ENCODE measurements at regions not wholly inside any gene's neighbourhood (a gene's known extent, or its start where the extent isn't known, plus 50 kb on each side); places are given as distances from the start of the nearest gene placed in this dataset.

DNA sequence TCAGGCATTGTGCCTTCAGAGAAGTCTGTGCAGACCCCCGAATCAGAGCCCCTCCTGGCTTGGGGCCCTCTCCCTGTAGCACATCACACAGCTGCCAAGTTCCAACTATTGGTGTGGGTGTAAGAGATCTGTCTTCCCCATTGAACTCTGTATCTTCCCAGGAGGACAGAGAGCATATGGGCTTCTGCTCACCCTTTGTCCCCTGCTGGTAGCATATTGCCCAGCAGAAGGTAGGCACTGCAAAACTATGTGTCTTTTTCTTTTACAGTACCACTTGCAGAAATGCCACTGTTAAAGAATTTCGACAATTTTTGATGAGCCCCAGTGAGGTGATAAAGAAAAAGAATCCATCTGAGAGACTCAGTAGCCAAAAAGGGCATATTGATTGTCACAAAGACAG, 59.6 kb downstream of the NPY start:
- TF ChIP-seq, protein P1, sequence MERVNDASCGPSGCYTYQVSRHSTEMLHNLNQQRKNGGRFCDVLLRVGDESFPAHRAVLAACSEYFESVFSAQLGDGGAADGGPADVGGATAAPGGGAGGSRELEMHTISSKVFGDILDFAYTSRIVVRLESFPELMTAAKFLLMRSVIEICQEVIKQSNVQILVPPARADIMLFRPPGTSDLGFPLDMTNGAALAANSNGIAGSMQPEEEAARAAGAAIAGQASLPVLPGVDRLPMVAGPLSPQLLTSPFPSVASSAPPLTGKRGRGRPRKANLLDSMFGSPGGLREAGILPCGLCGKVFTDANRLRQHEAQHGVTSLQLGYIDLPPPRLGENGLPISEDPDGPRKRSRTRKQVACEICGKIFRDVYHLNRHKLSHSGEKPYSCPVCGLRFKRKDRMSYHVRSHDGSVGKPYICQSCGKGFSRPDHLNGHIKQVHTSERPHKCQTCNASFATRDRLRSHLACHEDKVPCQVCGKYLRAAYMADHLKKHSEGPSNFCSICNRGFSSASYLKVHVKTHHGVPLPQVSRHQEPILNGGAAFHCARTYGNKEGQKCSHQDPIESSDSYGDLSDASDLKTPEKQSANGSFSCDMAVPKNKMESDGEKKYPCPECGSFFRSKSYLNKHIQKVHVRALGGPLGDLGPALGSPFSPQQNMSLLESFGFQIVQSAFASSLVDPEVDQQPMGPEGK (CRISPR knock-in tag; IDR thresholded peaks at IDR 0.05; ENCODE audit: borderline replicate concordance): no peak
- no peak for TF ChIP-seq RARB (CRISPR knock-in tag; IDR thresholded peaks at IDR 0.05)
- no peak for TF ChIP-seq ISL1 (CRISPR knock-in tag; IDR thresholded peaks at IDR 0.05)
- no peak for TF ChIP-seq ARNTL (CRISPR knock-in tag; IDR thresholded peaks at IDR 0.05; ENCODE audit: borderline replicate concordance, low read depth)
- TF ChIP-seq, protein P2, sequence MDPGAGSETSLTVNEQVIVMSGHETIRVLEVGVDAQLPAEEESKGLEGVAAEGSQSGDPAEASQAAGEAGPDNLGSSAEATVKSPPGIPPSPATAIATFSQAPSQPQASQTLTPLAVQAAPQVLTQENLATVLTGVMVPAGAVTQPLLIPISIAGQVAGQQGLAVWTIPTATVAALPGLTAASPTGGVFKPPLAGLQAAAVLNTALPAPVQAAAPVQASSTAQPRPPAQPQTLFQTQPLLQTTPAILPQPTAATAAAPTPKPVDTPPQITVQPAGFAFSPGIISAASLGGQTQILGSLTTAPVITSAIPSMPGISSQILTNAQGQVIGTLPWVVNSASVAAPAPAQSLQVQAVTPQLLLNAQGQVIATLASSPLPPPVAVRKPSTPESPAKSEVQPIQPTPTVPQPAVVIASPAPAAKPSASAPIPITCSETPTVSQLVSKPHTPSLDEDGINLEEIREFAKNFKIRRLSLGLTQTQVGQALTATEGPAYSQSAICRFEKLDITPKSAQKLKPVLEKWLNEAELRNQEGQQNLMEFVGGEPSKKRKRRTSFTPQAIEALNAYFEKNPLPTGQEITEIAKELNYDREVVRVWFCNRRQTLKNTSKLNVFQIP (CRISPR knock-in tag; IDR thresholded peaks at IDR 0.05; ENCODE audit: borderline replicate concordance, low read depth): no peak
- TF ChIP-seq SNAI2 (CRISPR knock-in tag; IDR thresholded peaks at IDR 0.05): no peak
- no peak for TF ChIP-seq ZFP30 (CRISPR knock-in tag; IDR thresholded peaks at IDR 0.05)
- TF ChIP-seq, protein P3, sequence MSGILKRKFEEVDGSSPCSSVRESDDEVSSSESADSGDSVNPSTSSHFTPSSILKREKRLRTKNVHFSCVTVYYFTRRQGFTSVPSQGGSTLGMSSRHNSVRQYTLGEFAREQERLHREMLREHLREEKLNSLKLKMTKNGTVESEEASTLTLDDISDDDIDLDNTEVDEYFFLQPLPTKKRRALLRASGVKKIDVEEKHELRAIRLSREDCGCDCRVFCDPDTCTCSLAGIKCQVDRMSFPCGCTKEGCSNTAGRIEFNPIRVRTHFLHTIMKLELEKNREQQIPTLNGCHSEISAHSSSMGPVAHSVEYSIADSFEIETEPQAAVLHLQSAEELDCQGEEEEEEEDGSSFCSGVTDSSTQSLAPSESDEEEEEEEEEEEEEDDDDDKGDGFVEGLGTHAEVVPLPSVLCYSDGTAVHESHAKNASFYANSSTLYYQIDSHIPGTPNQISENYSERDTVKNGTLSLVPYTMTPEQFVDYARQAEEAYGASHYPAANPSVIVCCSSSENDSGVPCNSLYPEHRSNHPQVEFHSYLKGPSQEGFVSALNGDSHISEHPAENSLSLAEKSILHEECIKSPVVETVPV (CRISPR knock-in tag; IDR thresholded peaks at IDR 0.05): no peak
- TF ChIP-seq, protein P4, sequence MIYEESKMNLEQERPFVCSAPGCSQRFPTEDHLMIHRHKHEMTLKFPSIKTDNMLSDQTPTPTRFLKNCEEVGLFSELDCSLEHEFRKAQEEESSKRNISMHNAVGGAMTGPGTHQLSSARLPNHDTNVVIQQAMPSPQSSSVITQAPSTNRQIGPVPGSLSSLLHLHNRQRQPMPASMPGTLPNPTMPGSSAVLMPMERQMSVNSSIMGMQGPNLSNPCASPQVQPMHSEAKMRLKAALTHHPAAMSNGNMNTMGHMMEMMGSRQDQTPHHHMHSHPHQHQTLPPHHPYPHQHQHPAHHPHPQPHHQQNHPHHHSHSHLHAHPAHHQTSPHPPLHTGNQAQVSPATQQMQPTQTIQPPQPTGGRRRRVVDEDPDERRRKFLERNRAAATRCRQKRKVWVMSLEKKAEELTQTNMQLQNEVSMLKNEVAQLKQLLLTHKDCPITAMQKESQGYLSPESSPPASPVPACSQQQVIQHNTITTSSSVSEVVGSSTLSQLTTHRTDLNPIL (CRISPR knock-in tag; IDR thresholded peaks at IDR 0.05; ENCODE audit: low read depth): no peak
- TF ChIP-seq TCF4 (CRISPR knock-in tag; IDR thresholded peaks at IDR 0.05; ENCODE audit: borderline replicate concordance): no peak
- TF ChIP-seq TOX (CRISPR knock-in tag; IDR thresholded peaks at IDR 0.05; ENCODE audit: borderline replicate concordance): no peak
